ENCODE measurements at regions not wholly inside any gene's neighbourhood (a gene's known extent, or its start where the extent isn't known, plus 50 kb on each side); places are given as distances from the start of the nearest gene placed in this dataset.

DNA sequence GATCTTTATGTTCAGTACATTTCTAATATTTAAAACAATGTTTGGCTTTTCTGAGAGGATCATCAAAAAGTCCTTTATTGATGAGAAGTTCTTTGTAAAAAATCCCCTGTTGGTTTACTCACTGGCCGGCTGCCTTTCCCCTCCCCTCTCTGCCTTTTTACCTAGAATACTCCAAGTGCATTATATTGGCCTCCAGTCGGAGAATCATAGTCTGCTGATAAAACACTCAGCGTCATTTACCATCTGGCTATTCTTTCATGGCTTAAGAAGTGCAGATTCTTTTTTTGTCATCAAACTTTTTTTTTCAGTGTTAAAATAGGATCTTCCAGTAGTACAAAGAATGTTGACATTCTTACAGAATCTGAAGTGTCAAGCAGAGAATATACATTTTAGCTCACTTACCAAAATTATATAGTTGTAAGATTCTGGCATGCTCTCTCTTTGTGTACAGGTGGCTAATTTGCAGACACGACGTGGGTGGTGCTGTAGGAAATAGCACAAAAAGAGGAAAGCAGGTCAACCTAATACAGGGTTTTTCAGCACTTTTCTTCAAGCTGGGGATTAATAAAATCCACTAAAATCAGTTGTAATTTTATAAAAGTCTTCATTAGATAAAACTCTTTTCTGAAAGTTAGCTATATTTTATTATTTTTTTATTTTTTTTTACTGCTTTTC lies 731.8 kb downstream of the KCTD8 start:
- no peaks in the 10 kb centered on the region for H3K9me3 ChIP-seq (ENCODE audit: insufficient read depth, low read depth, low read length)
- no peak overlapping the region for H2AFZ ChIP-seq (ENCODE audit: low read depth, low read length)
- H3K4me1 ChIP-seq (ENCODE audit: insufficient read depth, low read length): no peaks in the 10 kb centered on the region
- H3K27ac ChIP-seq (ENCODE audit: low read depth, low read length): no peak overlapping the region
- no peaks in the 10 kb centered on the region for H3K27me3 Mint-ChIP-seq (ENCODE audit: low read depth, unreplicated experiment)
- H3K79me2 ChIP-seq (ENCODE audit: insufficient read depth, low read length): no peaks in the 10 kb centered on the region
- H3K36me3 ChIP-seq (ENCODE audit: insufficient read depth, low read length): no peaks in the 10 kb centered on the region
- no peaks in the 10 kb centered on the region for H3K4me1 Mint-ChIP-seq (ENCODE audit: low read depth, unreplicated experiment)
- H3K27me3 ChIP-seq (ENCODE audit: insufficient read depth, low read length): no peaks in the 10 kb centered on the region
- TF ChIP-seq EZH2 (IDR thresholded peaks at IDR 0.05; ENCODE audit: insufficient read depth, low read length): no peak
- TF ChIP-seq, protein P1, sequence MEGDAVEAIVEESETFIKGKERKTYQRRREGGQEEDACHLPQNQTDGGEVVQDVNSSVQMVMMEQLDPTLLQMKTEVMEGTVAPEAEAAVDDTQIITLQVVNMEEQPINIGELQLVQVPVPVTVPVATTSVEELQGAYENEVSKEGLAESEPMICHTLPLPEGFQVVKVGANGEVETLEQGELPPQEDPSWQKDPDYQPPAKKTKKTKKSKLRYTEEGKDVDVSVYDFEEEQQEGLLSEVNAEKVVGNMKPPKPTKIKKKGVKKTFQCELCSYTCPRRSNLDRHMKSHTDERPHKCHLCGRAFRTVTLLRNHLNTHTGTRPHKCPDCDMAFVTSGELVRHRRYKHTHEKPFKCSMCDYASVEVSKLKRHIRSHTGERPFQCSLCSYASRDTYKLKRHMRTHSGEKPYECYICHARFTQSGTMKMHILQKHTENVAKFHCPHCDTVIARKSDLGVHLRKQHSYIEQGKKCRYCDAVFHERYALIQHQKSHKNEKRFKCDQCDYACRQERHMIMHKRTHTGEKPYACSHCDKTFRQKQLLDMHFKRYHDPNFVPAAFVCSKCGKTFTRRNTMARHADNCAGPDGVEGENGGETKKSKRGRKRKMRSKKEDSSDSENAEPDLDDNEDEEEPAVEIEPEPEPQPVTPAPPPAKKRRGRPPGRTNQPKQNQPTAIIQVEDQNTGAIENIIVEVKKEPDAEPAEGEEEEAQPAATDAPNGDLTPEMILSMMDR (IDR thresholded peaks at IDR 0.05; ENCODE audit: insufficient read depth, low read depth, low read length): no peak
- no peak overlapping the region for H3K27ac Mint-ChIP-seq (ENCODE audit: unreplicated experiment)
- no peak overlapping the region for H3K9ac ChIP-seq (ENCODE audit: low read length)
- H4K20me1 ChIP-seq (ENCODE audit: insufficient read depth, low read length): no peaks in the 10 kb centered on the region
- no peak overlapping the region for H3K4me2 ChIP-seq (ENCODE audit: low read length)
- DNase-seq (ENCODE audit: low read depth) (no peak), FAIRE-seq (no peak)
- H3K9me3 Mint-ChIP-seq (ENCODE audit: unreplicated experiment): no peaks in the 10 kb centered on the region
- H3K4me3 Mint-ChIP-seq (ENCODE audit: unreplicated experiment): no peak overlapping the region
- no peaks in the 10 kb centered on the region for H3K36me3 Mint-ChIP-seq (ENCODE audit: low read depth, unreplicated experiment)
- H3K4me3 ChIP-seq (ENCODE audit: insufficient read depth, low read depth, low read length): no peak overlapping the region

DNA sequence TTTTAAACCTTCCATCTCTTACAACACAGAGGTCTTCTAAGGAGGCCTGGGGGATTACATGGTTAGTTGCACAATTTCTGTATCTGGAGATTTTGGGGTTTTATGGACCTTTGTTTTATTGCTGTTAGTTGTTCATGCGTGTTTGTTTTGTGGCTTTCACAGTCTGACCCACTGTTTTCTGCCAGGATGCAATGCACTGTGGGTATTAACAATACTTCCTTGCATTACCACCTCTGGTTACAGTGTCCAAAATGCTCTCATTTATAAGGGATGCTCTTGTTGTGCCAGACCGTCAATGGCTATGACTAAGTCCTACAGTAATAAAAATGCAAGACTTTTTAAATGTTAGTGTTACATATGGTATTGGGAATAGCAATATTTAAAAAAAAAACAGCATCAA lies 730.2 kb downstream of the KCTD8 start:
- no peak overlapping the region for H3K4me3 ChIP-seq (ENCODE audit: insufficient read depth, low read depth, low read length)
- H3K27ac Mint-ChIP-seq (ENCODE audit: unreplicated experiment): no peak overlapping the region
- no peaks in the 10 kb centered on the region for H3K27me3 Mint-ChIP-seq (ENCODE audit: low read depth, unreplicated experiment)
- no peak for DNase-seq (ENCODE audit: low read depth)
- no peak overlapping the region for H3K4me3 Mint-ChIP-seq (ENCODE audit: unreplicated experiment)
- no peaks in the 10 kb centered on the region for H3K4me1 Mint-ChIP-seq (ENCODE audit: low read depth, unreplicated experiment)
- no peaks in the 10 kb centered on the region for H3K27me3 ChIP-seq (ENCODE audit: insufficient read depth, low read length)
- H3K27ac ChIP-seq (ENCODE audit: low read depth, low read length): no peak overlapping the region
- H3K9ac ChIP-seq (ENCODE audit: low read length): no peak overlapping the region
- H3K4me1 ChIP-seq (ENCODE audit: insufficient read depth, low read length): no peaks in the 10 kb centered on the region
- no peak overlapping the region for H2AFZ ChIP-seq (ENCODE audit: low read depth, low read length)
- H3K36me3 ChIP-seq (ENCODE audit: insufficient read depth, low read length): no peaks in the 10 kb centered on the region
- no peak for FAIRE-seq
- no peak for TF ChIP-seq EZH2 (IDR thresholded peaks at IDR 0.05; ENCODE audit: insufficient read depth, low read length)
- TF ChIP-seq, protein P1 (IDR thresholded peaks at IDR 0.05; ENCODE audit: insufficient read depth, low read depth, low read length): no peak
- H3K4me2 ChIP-seq (ENCODE audit: low read length): no peak overlapping the region
- H3K9me3 Mint-ChIP-seq (ENCODE audit: unreplicated experiment): no peaks in the 10 kb centered on the region
- no peaks in the 10 kb centered on the region for H3K79me2 ChIP-seq (ENCODE audit: insufficient read depth, low read length)
- H4K20me1 ChIP-seq (ENCODE audit: insufficient read depth, low read length): no peaks in the 10 kb centered on the region
- H3K36me3 Mint-ChIP-seq (ENCODE audit: low read depth, unreplicated experiment): no peaks in the 10 kb centered on the region
- no peaks in the 10 kb centered on the region for H3K9me3 ChIP-seq (ENCODE audit: insufficient read depth, low read depth, low read length)

DNA sequence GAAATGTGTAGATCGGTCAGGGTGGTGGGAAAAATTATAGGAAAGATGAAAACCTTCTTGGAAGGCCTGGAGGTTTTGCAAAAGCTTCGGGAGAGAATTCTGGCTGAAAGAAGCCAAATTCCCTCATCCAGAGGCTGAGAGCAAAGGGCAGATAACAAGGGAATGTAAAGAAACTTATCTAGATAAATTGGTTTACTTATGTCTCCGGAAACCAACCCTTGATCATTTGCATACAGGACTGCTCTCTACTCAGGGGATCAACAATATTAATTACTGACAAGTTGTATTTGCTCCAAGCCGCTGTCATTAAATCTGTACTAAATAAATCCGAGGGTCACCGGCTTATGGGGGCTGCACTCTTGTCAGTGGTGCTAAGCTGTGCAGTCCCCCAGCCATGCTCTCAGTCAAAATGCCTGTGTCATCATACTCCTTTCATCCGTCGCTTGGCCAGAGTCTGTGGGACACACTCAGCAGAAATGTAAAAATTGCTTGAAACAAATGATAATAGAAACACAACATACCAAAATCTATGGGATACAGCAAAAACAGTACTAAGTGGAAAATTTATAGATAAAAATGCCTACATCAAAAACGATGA lies 715.7 kb downstream of the KCTD8 start:
- H3K79me2 ChIP-seq (ENCODE audit: insufficient read depth, low read length): no peaks in the 10 kb centered on the region
- H3K9me3 ChIP-seq (ENCODE audit: insufficient read depth, low read depth, low read length): no peaks in the 10 kb centered on the region
- Mint-ChIP-seq H3K4me1 (ENCODE audit: low read depth, unreplicated experiment) (no peaks in the 10 kb centered on the region), H3K27ac (ENCODE audit: unreplicated experiment) (no peak overlapping the region), H3K36me3 (ENCODE audit: low read depth, unreplicated experiment) (no peaks in the 10 kb centered on the region), H3K4me3 (ENCODE audit: unreplicated experiment) (no peak overlapping the region), H3K27me3 (ENCODE audit: low read depth, unreplicated experiment) (no peaks in the 10 kb centered on the region), H3K9me3 (ENCODE audit: unreplicated experiment) (no peaks in the 10 kb centered on the region)
- H3K4me1 ChIP-seq (ENCODE audit: insufficient read depth, low read length): no peaks in the 10 kb centered on the region
- no peak overlapping the region for H2AFZ ChIP-seq (ENCODE audit: low read depth, low read length)
- H4K20me1 ChIP-seq (ENCODE audit: insufficient read depth, low read length): no peaks in the 10 kb centered on the region
- no peaks in the 10 kb centered on the region for H3K36me3 ChIP-seq (ENCODE audit: insufficient read depth, low read length)
- no peaks in the 10 kb centered on the region for H3K27me3 ChIP-seq (ENCODE audit: insufficient read depth, low read length)
- FAIRE-seq: no peak
- no peak overlapping the region for H3K4me2 ChIP-seq (ENCODE audit: low read length)
- TF ChIP-seq, protein P1 (IDR thresholded peaks at IDR 0.05; ENCODE audit: insufficient read depth, low read depth, low read length): no peak
- TF ChIP-seq EZH2 (IDR thresholded peaks at IDR 0.05; ENCODE audit: insufficient read depth, low read length): no peak
- H3K27ac ChIP-seq (ENCODE audit: low read depth, low read length): no peak overlapping the region
- H3K9ac ChIP-seq (ENCODE audit: low read length): no peak overlapping the region
- H3K4me3 ChIP-seq (ENCODE audit: insufficient read depth, low read depth, low read length): no peak overlapping the region
- DNase-seq (ENCODE audit: low read depth): no peak
